ENCODE measurements at regions not wholly inside any gene's neighbourhood (a gene's known extent, or its start where the extent isn't known, plus 50 kb on each side); places are given as distances from the start of the nearest gene placed in this dataset.
A peak's percentile ranks its signal among the peaks of the same experiment; 100 is the strongest.

- CTCF ChIA-PET, result no interaction called here
- Histone ChIP-seq H3K27me3 (ENCODE audit: control insufficient read depth in 2 of 2, insufficient read depth in 2 of 2, low read length in 2 of 2) (no peaks in the 10 kb centered on the region), H3K4me3 (replicated peaks in 1 of 3; ENCODE audit: insufficient read depth in 1 of 3, low read depth in 1 of 3, low read length in 3 of 3) (no peak overlapping the region), H3K9me1 (replicated peaks; ENCODE audit: control insufficient read depth, extremely low read depth, insufficient read depth, low read length) (no peaks in the 10 kb centered on the region), H3K4me1 (ENCODE audit: control insufficient read depth, extremely low read depth, insufficient read depth, low read length) (peaks cover 9% of the 10 kb centered on the region), H4K20me1 (replicated peaks; ENCODE audit: control insufficient read depth, extremely low read depth, insufficient read depth, low read length) (no peaks in the 10 kb centered on the region), H3K79me2 (ENCODE audit: control insufficient read depth, insufficient read depth, low read length) (no peaks in the 10 kb centered on the region), H3K36me3 (ENCODE audit: control insufficient read depth in 2 of 2, extremely low read depth in 1 of 2, insufficient read depth in 2 of 2, low read length in 2 of 2) (no peaks in the 10 kb centered on the region), H3K9me3 (replicated peaks; ENCODE audit: control insufficient read depth, insufficient read depth, low read length) (no peaks in the 10 kb centered on the region), H3K4me2 (ENCODE audit: insufficient read depth, low read length) (peak overlapping the region; percentile 31), H3K27ac (ENCODE audit: insufficient read depth, low read depth, low read length) (no peak overlapping the region), H3K9ac (replicated peaks; ENCODE audit: extremely low read depth, insufficient read depth, low read length) (no peak overlapping the region), H2AFZ (ENCODE audit: low read depth, low read length) (peak overlapping the region; percentile 57)
- FAIRE-seq, result peak; percentile 65
- POLR2A ChIA-PET, result no interaction called here
- DNase-seq (ENCODE audit: low read depth, low spot score), result peak; percentile 72
- BruUV-seq (replicated peaks), result no TSS peak
- dilution Hi-C loops (cut with MboI; ENCODE audit: extremely low pct_ligation_motif_present, low sequenced_read_pairs) (no loop called here), intact Hi-C loops (cut with micrococcal nuclease) (no loop called here)
- TF ChIP-seq GATA2 (IDR thresholded peaks at IDR 0.05; ENCODE audit: insufficient read depth, insufficient read length, low read depth, low read length) (no peak), JUN (IDR thresholded peaks at IDR 0.05; ENCODE audit: borderline replicate concordance, insufficient read depth, insufficient read length, low read depth) (no peak), POLR2A (IDR thresholded peaks at IDR 0.05; ENCODE audit: low read depth, low read length) (no peak), MYC (IDR thresholded peaks at IDR 0.05; ENCODE audit: low read depth, low read length) (no peak), FOS (IDR thresholded peaks at IDR 0.05; ENCODE audit: borderline replicate concordance, insufficient read depth, low read length) (no peak), MAX (IDR thresholded peaks at IDR 0.05; ENCODE audit: insufficient read depth, insufficient read length) (no peak), CTCF (IDR thresholded peaks at IDR 0.05; ENCODE audit: extremely low read depth in 1 of 2, insufficient read depth in 1 of 2, low read depth in 1 of 2, low read length in 2 of 2) (no peak), EZH2 (IDR thresholded peaks at IDR 0.05; ENCODE audit: borderline replicate concordance, low read depth, low read length, severe bottlenecking) (no peak), POLR2AphosphoS5 (IDR thresholded peaks at IDR 0.05; ENCODE audit: insufficient read depth, low read depth, low read length) (no peak)
These were observed 110.4 kb upstream of the BEND4 start for GRCh38 chr4:42262701-42263490.

All from endothelial cell of umbilical vein (primary cell).